GM12878 (cell line): ENCODE measurements at regions not wholly inside any gene's neighbourhood (a gene's known extent, or its start where the extent isn't known, plus 50 kb on each side); places are given as distances from the start of the nearest gene placed in this dataset.

Experiments used
- CTCF ChIP-seq, 3 experiments: IDR thresholded peaks in 2 of 3; conservative IDR thresholded peaks in 1 of 3; 2 replicates each; pipeline ENCODE4 v1.5.1; 2011; ENCODE audit warnings: low read depth in 3 of 3, low read length in 3 of 3, mild to moderate bottlenecking in 3 of 3, control low read depth in 2 of 3, moderate library complexity in 2 of 3, inconsistent platforms in 1 of 3, mixed read lengths in 1 of 3; ENCODE audit not compliant: control insufficient read depth in 2 of 3, insufficient read depth in 1 of 3; ENCODE audit errors: extremely low read depth in 1 of 3
- RFX5 ChIP-seq: IDR thresholded peaks from 2 replicates; pipeline ENCODE4 v1.6.1; 2011; ENCODE audit warnings: low read depth, low read length, improper control_type of control experiment
- SMC3 ChIP-seq: IDR thresholded peaks from 2 replicates; pipeline ENCODE4 v1.6.1; 2011; ENCODE audit warnings: low read length, improper control_type of control experiment, borderline replicate concordance

DNA sequence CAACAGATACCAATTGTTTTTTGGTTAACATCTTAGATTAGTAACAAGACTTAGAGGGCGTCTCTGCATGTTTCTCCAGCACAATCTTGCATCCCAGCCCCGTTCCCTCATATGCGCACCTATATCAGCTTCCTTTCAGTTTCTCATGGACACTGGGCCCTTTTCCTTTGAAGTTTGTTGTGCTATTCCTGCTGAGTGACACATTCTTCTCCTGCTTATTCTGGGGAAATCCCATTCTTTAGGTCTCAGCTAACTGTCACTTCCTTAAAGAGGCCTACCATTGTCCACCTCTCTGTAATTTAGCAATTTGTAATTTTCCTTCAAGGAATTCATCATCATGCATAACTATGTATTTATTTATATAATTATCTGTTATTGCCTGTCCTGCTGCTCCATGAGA is 110.3 kb upstream of the STEAP1B start:
- TF ChIP-seq SMC3 (no peak), CTCF (IDR thresholded peaks at IDR 0.05 in 2 of 3, conservative IDR thresholded peaks at IDR 0.05 in 1 of 3; ENCODE audit: control insufficient read depth in 2 of 3, extremely low read depth in 1 of 3, insufficient read depth in 1 of 3, low read depth in 3 of 3, low read length in 3 of 3) (no peak), RFX5 (no peak)
